Gastroesophageal sphincter (tissue), 3 donors: ENCODE measurements at regions not wholly inside any gene's neighbourhood (a gene's known extent, or its start where the extent isn't known, plus 50 kb on each side); places are given as distances from the start of the nearest gene placed in this dataset.

Experiments
- EP300 ChIP-seq: sonication (generic); formaldehyde crosslinking; IDR thresholded peaks from one replicate; pipeline ENCODE4 v1.6.1; 2017; ENCODE audit warnings: antibody characterized with exemption, mild to moderate bottlenecking
- POLR2AphosphoS5 ChIP-seq: sonication (generic); formaldehyde crosslinking; IDR thresholded peaks from one replicate; pipeline ENCODE4 v1.6.1; 2017; ENCODE audit warnings: antibody characterized with exemption
- TF ChIP-seq, protein P1 (sequence below), 4 experiments: fragments of 200-600 bp in 2 of 4; fragments of 450-650 bp in 2 of 4; sonication (generic) in 1 of 4; IDR thresholded peaks; one replicate each; pipeline ENCODE4 v1.5.1; 2017 to 2019; ENCODE audit warnings: antibody characterized with exemption in 4 of 4, mild to moderate bottlenecking in 2 of 4, moderate library complexity in 2 of 4

DNA sequence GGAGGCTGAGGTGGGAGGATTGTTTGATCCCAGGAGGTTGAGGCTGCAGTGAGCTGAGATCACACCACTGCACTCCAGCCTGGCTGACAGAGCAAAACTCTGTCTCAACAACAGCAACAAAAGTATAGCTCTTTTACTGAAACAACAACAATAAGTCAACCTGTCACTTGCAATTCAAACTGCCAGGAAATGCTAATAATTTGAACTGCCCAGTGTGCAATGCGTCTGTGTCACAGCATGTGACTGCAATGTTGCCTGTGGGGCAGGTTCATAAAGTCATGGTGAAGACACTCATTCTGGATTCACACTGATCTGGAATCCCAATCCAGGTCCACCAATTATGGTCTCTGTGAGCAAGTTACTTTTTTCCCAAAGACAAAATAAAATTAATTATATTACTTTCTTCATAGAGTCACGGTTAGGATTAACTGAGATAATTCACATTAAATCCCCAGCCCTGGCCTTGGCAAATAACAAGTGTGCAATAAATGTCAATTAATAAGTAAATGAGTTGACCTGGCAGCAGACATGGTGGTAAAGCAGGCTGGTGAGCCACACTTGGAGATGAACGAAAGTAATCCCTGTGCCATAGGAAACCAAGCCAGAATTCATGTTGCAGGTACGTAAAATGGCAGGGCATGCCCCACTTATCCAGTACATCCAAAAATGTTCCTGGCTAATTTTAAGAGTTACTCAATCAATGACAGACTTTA is 89.1 kb upstream of the CPSF6 start:
- TF ChIP-seq EP300 (no peak), POLR2AphosphoS5 (no peak)
- TF ChIP-seq, protein P1, sequence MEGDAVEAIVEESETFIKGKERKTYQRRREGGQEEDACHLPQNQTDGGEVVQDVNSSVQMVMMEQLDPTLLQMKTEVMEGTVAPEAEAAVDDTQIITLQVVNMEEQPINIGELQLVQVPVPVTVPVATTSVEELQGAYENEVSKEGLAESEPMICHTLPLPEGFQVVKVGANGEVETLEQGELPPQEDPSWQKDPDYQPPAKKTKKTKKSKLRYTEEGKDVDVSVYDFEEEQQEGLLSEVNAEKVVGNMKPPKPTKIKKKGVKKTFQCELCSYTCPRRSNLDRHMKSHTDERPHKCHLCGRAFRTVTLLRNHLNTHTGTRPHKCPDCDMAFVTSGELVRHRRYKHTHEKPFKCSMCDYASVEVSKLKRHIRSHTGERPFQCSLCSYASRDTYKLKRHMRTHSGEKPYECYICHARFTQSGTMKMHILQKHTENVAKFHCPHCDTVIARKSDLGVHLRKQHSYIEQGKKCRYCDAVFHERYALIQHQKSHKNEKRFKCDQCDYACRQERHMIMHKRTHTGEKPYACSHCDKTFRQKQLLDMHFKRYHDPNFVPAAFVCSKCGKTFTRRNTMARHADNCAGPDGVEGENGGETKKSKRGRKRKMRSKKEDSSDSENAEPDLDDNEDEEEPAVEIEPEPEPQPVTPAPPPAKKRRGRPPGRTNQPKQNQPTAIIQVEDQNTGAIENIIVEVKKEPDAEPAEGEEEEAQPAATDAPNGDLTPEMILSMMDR (IDR thresholded peaks at IDR 0.05) = no peak
